CD14-positive monocyte (primary cell): ENCODE measurements at regions not wholly inside any gene's neighbourhood (a gene's known extent, or its start where the extent isn't known, plus 50 kb on each side); places are given as distances from the start of the nearest gene placed in this dataset.

ENCODE experiments used
- DNase-seq, 3 donors: peaks; one replicate each; pipeline ENCODE4 v3.0.0-alpha.2; 2011 to 2022
- H2AFZ ChIP-seq: 2 replicates; pipeline ENCODE4 v1.6.0; 2012; ENCODE audit warnings: mild to moderate bottlenecking, low read depth, low read length, inconsistent platforms; ENCODE audit not compliant: insufficient read depth, poor library complexity, severe bottlenecking
- H3K27ac ChIP-seq, 2 donors: 1 replicate in 1 of 2; 2 replicates in 1 of 2; pipeline ENCODE4 v1.5.1; 2012 to 2013; ENCODE audit warnings: low read length in 2 of 2, control low read depth in 1 of 2, inconsistent platforms in 1 of 2, low read depth in 1 of 2, mild to moderate bottlenecking in 1 of 2
- H3K27me3 ChIP-seq, 2 donors: one replicate each; pipeline versions ENCODE4 v1.6.0 to v1.6.1; 2011 to 2013; ENCODE audit warnings: low read length in 2 of 2; ENCODE audit not compliant: control insufficient read depth in 2 of 2, insufficient read depth in 2 of 2
- H3K36me3 ChIP-seq, 2 donors: replicated peaks in 1 of 2; 1 replicate in 1 of 2; 2 replicates in 1 of 2; pipeline versions ENCODE4 v1.5.1 to v1.6.1; 2012 to 2013; ENCODE audit warnings: low read length in 2 of 2, control low read depth in 1 of 2, inconsistent platforms in 1 of 2, mild to moderate bottlenecking in 1 of 2; ENCODE audit not compliant: insufficient read depth in 2 of 2, control insufficient read depth in 1 of 2
- H3K4me1 ChIP-seq, 2 donors: 1 replicate in 1 of 2; 2 replicates in 1 of 2; pipeline versions ENCODE4 v1.5.1 to v1.6.1; 2012 to 2013; ENCODE audit warnings: low read length in 2 of 2, control low read depth in 1 of 2, inconsistent platforms in 1 of 2, mild to moderate bottlenecking in 1 of 2, moderate library complexity in 1 of 2; ENCODE audit not compliant: insufficient read depth in 2 of 2, control insufficient read depth in 1 of 2
- H3K4me2 ChIP-seq: replicated peaks from 2 replicates; pipeline ENCODE3; 2012; ENCODE audit warnings: low read length, moderate library complexity, mild to moderate bottlenecking; ENCODE audit not compliant: poor library complexity, severe bottlenecking; ENCODE audit errors: extremely low read depth
- H3K4me3 ChIP-seq, 3 experiments: fragments of 200-600 bp in 1 of 3; sonication (generic) in 1 of 3; replicated peaks in 1 of 3; 1 replicate in 2 of 3; 2 replicates in 1 of 3; pipeline ENCODE4 v1.5.1; 2011 to 2013; ENCODE audit warnings: low read length in 3 of 3, mild to moderate bottlenecking in 3 of 3, control low read depth in 2 of 3, low read depth in 2 of 3, inconsistent platforms in 1 of 3, moderate library complexity in 1 of 3
- H3K79me2 ChIP-seq: 2 replicates; pipeline ENCODE4 v1.6.0; 2012; ENCODE audit warnings: mild to moderate bottlenecking, control low read depth, inconsistent platforms, low read length, moderate library complexity; ENCODE audit not compliant: insufficient read depth
- H3K9ac ChIP-seq: 2 replicates; pipeline ENCODE4 v1.6.0; 2017; ENCODE audit warnings: low read length, mild to moderate bottlenecking; ENCODE audit not compliant: insufficient read depth, poor library complexity, severe bottlenecking
- H3K9me3 ChIP-seq, 2 donors: replicated peaks in 1 of 2; 1 replicate in 1 of 2; 2 replicates in 1 of 2; pipeline versions ENCODE4 v1.5.1 to v1.6.1; 2012 to 2013; ENCODE audit warnings: low read length in 2 of 2, control low read depth in 1 of 2; ENCODE audit not compliant: control insufficient read depth in 1 of 2, insufficient read depth in 1 of 2
- H4K20me1 ChIP-seq: 2 replicates; pipeline ENCODE4 v1.6.0; 2012; ENCODE audit warnings: mild to moderate bottlenecking, low read length, control low read depth, moderate library complexity; ENCODE audit not compliant: insufficient read depth
- H3K27ac Mint-ChIP-seq, 7 donors: one replicate each; pipeline ENCODE4 v1.8.0; 2020; ENCODE audit warnings: mild to moderate bottlenecking in 7 of 7, mixed read lengths in 7 of 7, moderate library complexity in 6 of 7, inconsistent platforms in 2 of 7
- H3K27me3 Mint-ChIP-seq, 3 donors: one replicate each; pipeline ENCODE4 v1.8.0; 2021 to 2022; ENCODE audit warnings: low read depth in 3 of 3, mild to moderate bottlenecking in 3 of 3, mixed read lengths in 3 of 3, moderate library complexity in 3 of 3, inconsistent platforms in 1 of 3
- H3K36me3 Mint-ChIP-seq, 2 donors: one replicate each; pipeline ENCODE4 v1.8.0; 2020; ENCODE audit warnings: mixed read lengths in 2 of 2, inconsistent platforms in 1 of 2, mild to moderate bottlenecking in 1 of 2
- H3K4me1 Mint-ChIP-seq: one replicate; pipeline ENCODE4 v1.8.0; 2020; ENCODE audit warnings: mild to moderate bottlenecking, mixed read lengths
- H3K4me3 Mint-ChIP-seq, 2 donors: one replicate each; pipeline ENCODE4 v1.8.0; 2020; ENCODE audit warnings: mild to moderate bottlenecking in 2 of 2, mixed read lengths in 2 of 2, moderate library complexity in 1 of 2
- H3K9me3 Mint-ChIP-seq, 7 donors: one replicate each; pipeline ENCODE4 v1.8.0; 2020 to 2022; ENCODE audit warnings: mixed read lengths in 7 of 7, mild to moderate bottlenecking in 6 of 7, moderate library complexity in 6 of 7, inconsistent platforms in 2 of 7
- WGBS: methylation state at CpG from one replicate; pipeline ENCODE4 v1.1.5; 2013; ENCODE audit warnings: missing lambda C conversion rate; ENCODE audit not compliant: insufficient coverage; 5-methylcytosine and 5-hydroxymethylcytosine counted together
- intact Hi-C, 2 donors: fragments of 100-400 bp; cut with micrococcal nuclease; formaldehyde crosslinking; loops; one replicate each; pipeline versions ENCODE4 v1.15.0 to v1.15.1; 2023
- TF ChIP-seq, protein P1 (sequence below): fragments of 200-600 bp; IDR thresholded peaks from one replicate; pipeline ENCODE4 v1.8.0; 2022; ENCODE audit warnings: antibody characterized with exemption, mild to moderate bottlenecking

DNA sequence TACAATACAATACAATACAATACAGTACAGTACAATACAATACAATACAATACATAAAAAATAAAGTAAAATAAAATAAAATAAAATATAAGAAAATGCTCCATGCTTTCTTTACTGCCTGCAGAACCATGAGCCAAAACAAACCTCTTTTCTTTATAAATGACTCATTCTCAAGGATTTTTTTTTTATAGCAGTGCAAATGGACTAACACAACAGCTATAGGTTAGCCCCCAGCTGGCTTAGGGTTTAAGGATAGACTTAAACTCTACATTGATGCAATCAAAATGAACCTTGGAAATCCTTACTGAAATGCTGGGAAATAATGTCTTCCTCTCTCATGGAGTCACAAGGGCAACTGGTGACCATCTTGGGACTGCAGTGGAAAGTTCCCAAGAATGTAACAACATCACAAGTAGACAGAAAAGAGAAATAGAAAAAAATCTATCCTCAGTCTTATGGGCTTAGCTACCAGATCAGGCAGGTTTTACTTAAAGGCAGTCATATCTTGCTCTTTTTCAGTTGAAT lies 348.9 kb downstream of the ARL4A start:
- TF ChIP-seq, protein P1, sequence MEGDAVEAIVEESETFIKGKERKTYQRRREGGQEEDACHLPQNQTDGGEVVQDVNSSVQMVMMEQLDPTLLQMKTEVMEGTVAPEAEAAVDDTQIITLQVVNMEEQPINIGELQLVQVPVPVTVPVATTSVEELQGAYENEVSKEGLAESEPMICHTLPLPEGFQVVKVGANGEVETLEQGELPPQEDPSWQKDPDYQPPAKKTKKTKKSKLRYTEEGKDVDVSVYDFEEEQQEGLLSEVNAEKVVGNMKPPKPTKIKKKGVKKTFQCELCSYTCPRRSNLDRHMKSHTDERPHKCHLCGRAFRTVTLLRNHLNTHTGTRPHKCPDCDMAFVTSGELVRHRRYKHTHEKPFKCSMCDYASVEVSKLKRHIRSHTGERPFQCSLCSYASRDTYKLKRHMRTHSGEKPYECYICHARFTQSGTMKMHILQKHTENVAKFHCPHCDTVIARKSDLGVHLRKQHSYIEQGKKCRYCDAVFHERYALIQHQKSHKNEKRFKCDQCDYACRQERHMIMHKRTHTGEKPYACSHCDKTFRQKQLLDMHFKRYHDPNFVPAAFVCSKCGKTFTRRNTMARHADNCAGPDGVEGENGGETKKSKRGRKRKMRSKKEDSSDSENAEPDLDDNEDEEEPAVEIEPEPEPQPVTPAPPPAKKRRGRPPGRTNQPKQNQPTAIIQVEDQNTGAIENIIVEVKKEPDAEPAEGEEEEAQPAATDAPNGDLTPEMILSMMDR = no peak
- H4K20me1 ChIP-seq = no peaks in the 10 kb centered on the region
- DNase-seq = no peak
- peaks cover 0 to 2% (median 0%) of the 10 kb centered on the region in 3 donors for H3K27me3 Mint-ChIP-seq
- H3K79me2 ChIP-seq = no peaks in the 10 kb centered on the region
- no peak overlapping the region for H3K27ac ChIP-seq
- no peak overlapping the region for H3K27ac Mint-ChIP-seq
- H3K4me1 Mint-ChIP-seq = peaks cover 5% of the 10 kb centered on the region
- H3K27me3 ChIP-seq = no peaks in the 10 kb centered on the region
- H3K4me3 Mint-ChIP-seq = no peak overlapping the region
- H3K9ac ChIP-seq = no peak overlapping the region
- no peak overlapping the region for H2AFZ ChIP-seq
- intact Hi-C loops = no loop called here
- H3K9me3 ChIP-seq = no peaks in the 10 kb centered on the region
- no peaks in the 10 kb centered on the region for H3K36me3 ChIP-seq
- H3K4me2 ChIP-seq = no peak overlapping the region
- H3K4me3 ChIP-seq = no peak overlapping the region
- H3K9me3 Mint-ChIP-seq = peaks cover 0 to 9% (median 0%) of the 10 kb centered on the region in 7 donors
- H3K4me1 ChIP-seq = no peaks in the 10 kb centered on the region
- H3K36me3 Mint-ChIP-seq = no peaks in the 10 kb centered on the region

DNA sequence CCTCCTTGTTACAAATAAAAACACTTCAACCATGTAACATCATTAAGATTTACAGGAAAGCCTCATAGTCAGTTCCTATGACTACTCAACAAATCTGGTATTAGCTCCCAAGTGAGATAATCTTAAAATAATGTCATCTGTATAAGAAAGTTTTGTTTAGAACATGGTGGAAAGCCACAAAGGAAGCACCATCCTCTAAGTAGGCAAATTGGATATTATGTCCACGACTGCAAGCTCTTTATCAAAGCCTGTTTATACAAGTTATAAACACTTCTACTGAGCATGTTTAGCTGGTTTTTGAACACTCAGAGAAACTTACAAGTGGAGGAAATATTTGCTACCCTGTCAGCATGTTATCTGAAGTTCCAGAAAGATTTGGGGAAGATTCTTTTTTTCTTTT lies 349.8 kb downstream of the ARL4A start:
- intact Hi-C loops = no loop called here
- Histone ChIP-seq H4K20me1 (no peaks in the 10 kb centered on the region), H3K27ac (no peak overlapping the region), H3K9ac (no peak overlapping the region), H2AFZ (no peak overlapping the region), H3K79me2 (no peaks in the 10 kb centered on the region), H3K4me1 (no peaks in the 10 kb centered on the region), H3K4me3 (no peak overlapping the region), H3K36me3 (no peaks in the 10 kb centered on the region), H3K4me2 (no peak overlapping the region), H3K9me3 (no peaks in the 10 kb centered on the region), H3K27me3 (no peaks in the 10 kb centered on the region)
- Mint-ChIP-seq H3K4me3 (no peak overlapping the region), H3K9me3 (peaks cover 0 to 9% (median 0%) of the 10 kb centered on the region in 7 donors), H3K27ac (no peak overlapping the region), H3K4me1 (peaks cover 5% of the 10 kb centered on the region), H3K36me3 (no peaks in the 10 kb centered on the region), H3K27me3 (peaks cover 0 to 2% (median 0%) of the 10 kb centered on the region in 3 donors)
- DNase-seq = no peak
- TF ChIP-seq, protein P1 = no peak
- no CpG with 5 or more reads among the region's 1 CpG for WGBS
